ENCODE measurements at regions not wholly inside any gene's neighbourhood (a gene's known extent, or its start where the extent isn't known, plus 50 kb on each side); places are given as distances from the start of the nearest gene placed in this dataset.

- Histone ChIP-seq H3K9me3 (ENCODE audit: low read depth, low read length) (no peaks in the 10 kb centered on the region), H3K36me3 (ENCODE audit: insufficient read depth, low read length) (no peaks in the 10 kb centered on the region), H3K9ac (ENCODE audit: insufficient read length) (no peak overlapping the region), H3K27ac (no peak overlapping the region), H3K4me3 (no peak overlapping the region)
- TF ChIP-seq FOXP2 (optimal IDR thresholded peaks at IDR 0.05; ENCODE audit: control extremely low read depth, extremely low read length, insufficient read depth): no peak
- TF ChIP-seq EZH2 (IDR thresholded peaks at IDR 0.05): no peak
- no peak for TF ChIP-seq POLR2AphosphoS5 (IDR thresholded peaks at IDR 0.05; ENCODE audit: borderline replicate concordance, low read depth, low read length)
- no peak for DNase-seq (ENCODE audit: low read depth, low spot score)
These were observed 131.3 kb upstream of the IRX6 start for GRCh38 chr16:55192734-55193133.

DNA sequence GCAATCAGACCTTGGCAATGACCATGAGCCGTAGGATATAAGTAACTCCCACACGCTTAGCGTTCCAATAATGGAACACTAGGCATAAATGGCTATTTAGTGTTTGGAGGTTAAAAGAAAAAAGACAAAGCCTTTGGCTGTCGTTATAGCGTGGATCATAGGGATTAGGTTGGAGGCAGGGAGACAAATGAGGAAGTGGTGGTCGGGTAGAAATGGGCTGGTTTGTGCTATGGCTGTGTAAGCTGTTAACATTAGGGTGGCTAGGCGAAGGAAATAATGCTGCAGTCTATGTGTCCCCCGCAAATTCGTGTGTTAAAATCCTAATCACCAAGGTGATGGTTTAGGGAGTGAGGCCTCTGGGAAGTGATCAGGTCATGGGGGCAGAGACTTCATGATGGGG is 120.4 kb upstream of the IRX6 start:
- H3K4me3 ChIP-seq: no peak overlapping the region
- no peak overlapping the region for H3K9ac ChIP-seq (ENCODE audit: insufficient read length)
- H3K9me3 ChIP-seq (ENCODE audit: low read depth, low read length): no peaks in the 10 kb centered on the region
- H3K27ac ChIP-seq: no peak overlapping the region
- no peak for DNase-seq (ENCODE audit: low read depth, low spot score)
- no peak for TF ChIP-seq POLR2AphosphoS5 (IDR thresholded peaks at IDR 0.05; ENCODE audit: borderline replicate concordance, low read depth, low read length)
- no peak for TF ChIP-seq EZH2 (IDR thresholded peaks at IDR 0.05)
- no peak for TF ChIP-seq FOXP2 (optimal IDR thresholded peaks at IDR 0.05; ENCODE audit: control extremely low read depth, extremely low read length, insufficient read depth)
- no peaks in the 10 kb centered on the region for H3K36me3 ChIP-seq (ENCODE audit: insufficient read depth, low read length)

DNA sequence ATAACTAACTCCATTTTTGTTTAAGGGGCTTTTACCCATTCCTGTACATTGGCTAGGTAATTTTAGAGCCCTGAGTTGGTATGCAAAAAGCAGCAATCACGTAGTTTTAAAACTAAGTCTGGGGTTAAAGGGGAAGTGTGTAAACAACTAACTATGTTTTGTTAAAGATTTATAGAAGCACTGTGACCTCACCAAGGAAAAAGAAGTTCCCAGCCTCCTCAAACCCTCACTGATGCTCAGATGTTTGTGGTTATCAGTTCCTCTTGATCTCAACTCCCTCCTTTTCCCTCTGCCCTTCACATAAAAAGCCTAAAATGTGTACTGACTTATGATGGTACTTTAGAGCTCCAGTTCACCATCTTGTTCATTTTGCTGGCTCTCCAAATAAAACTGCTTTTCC is 119.9 kb upstream of the IRX6 start:
- H3K9me3 ChIP-seq (ENCODE audit: low read depth, low read length): no peaks in the 10 kb centered on the region
- TF ChIP-seq EZH2 (IDR thresholded peaks at IDR 0.05): no peak
- no peak for TF ChIP-seq POLR2AphosphoS5 (IDR thresholded peaks at IDR 0.05; ENCODE audit: borderline replicate concordance, low read depth, low read length)
- TF ChIP-seq FOXP2 (optimal IDR thresholded peaks at IDR 0.05; ENCODE audit: control extremely low read depth, extremely low read length, insufficient read depth): no peak
- no peak overlapping the region for H3K9ac ChIP-seq (ENCODE audit: insufficient read length)
- H3K4me3 ChIP-seq: no peak overlapping the region
- no peaks in the 10 kb centered on the region for H3K36me3 ChIP-seq (ENCODE audit: insufficient read depth, low read length)
- DNase-seq (ENCODE audit: low read depth, low spot score): no peak
- H3K27ac ChIP-seq: no peak overlapping the region

GRCh38 chr16:55204923-55205322 is 119.1 kb upstream of the IRX6 start:
- Histone ChIP-seq H3K36me3 (ENCODE audit: insufficient read depth, low read length) (no peaks in the 10 kb centered on the region), H3K27ac (no peak overlapping the region), H3K4me3 (no peak overlapping the region), H3K9ac (ENCODE audit: insufficient read length) (no peak overlapping the region), H3K9me3 (ENCODE audit: low read depth, low read length) (no peaks in the 10 kb centered on the region)
- TF ChIP-seq EZH2 (IDR thresholded peaks at IDR 0.05) (no peak), FOXP2 (optimal IDR thresholded peaks at IDR 0.05; ENCODE audit: control extremely low read depth, extremely low read length, insufficient read depth) (no peak), POLR2AphosphoS5 (IDR thresholded peaks at IDR 0.05; ENCODE audit: borderline replicate concordance, low read depth, low read length) (no peak)
- DNase-seq (ENCODE audit: low read depth, low spot score): no peak

DNA sequence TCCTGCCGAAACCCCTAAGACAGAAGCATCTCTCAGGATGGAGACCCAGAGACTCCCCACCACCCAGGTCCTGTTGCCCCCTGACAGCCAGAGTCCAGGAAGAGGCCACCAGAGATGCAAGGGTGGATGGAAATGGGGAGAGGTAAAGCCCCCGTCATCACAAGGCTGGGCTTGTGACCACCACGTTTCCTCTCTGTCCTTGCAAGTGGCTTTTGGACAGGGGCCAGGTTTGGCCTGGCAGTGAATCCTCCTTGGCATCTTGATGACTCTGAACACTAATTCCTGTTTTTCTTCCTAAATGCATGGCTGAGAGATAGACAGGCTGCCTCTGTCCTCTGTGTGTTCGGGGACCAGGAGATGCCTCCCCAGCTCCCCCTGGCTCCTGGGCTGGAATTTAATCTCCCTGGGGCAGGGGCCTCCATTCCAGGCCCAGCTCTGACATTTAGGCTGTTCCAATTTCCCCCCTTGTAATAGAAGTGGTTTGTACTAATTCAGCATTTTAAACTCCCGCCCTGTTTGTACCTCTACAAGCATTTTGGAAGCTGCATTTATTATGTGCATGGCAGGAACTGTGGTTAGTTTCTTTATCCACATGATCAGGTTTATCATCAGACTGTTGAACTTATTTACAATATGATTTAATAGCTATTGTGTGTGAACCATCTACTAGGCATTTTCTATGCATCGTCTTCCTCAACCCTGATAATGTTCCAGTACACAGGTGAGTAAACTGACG is 116.1 kb upstream of the IRX6 start:
- TF ChIP-seq FOXP2 (optimal IDR thresholded peaks at IDR 0.05; ENCODE audit: control extremely low read depth, extremely low read length, insufficient read depth) (no peak), EZH2 (IDR thresholded peaks at IDR 0.05) (no peak), POLR2AphosphoS5 (IDR thresholded peaks at IDR 0.05; ENCODE audit: borderline replicate concordance, low read depth, low read length) (no peak)
- H3K4me3 ChIP-seq: no peak overlapping the region
- no peaks in the 10 kb centered on the region for H3K9me3 ChIP-seq (ENCODE audit: low read depth, low read length)
- H3K27ac ChIP-seq: no peak overlapping the region
- H3K9ac ChIP-seq (ENCODE audit: insufficient read length): no peak overlapping the region
- DNase-seq (ENCODE audit: low read depth, low spot score): no peak
- H3K36me3 ChIP-seq (ENCODE audit: insufficient read depth, low read length): no peaks in the 10 kb centered on the region

DNA sequence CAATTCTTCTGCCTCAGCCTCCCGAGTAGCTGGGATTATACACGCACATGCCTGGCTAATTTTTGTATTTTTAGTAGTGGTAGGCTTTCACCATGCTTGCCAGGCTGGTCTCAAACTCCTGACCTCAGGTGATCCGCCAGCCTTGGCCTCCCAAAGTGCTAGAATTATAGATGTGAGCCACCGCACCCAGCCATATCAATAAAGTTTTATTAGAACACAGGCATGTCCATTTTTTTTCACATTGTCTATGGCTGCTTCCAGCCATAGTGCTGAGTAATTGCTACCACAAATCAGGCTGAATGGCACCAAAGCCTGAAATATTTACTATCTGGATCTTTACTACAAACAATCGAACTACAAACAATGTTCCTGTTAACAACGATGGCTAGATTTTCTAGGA is 114.4 kb upstream of the IRX6 start:
- H3K27ac ChIP-seq: no peak overlapping the region
- H3K4me3 ChIP-seq: no peak overlapping the region
- DNase-seq (ENCODE audit: low read depth, low spot score): no peak
- no peaks in the 10 kb centered on the region for H3K9me3 ChIP-seq (ENCODE audit: low read depth, low read length)
- TF ChIP-seq POLR2AphosphoS5 (IDR thresholded peaks at IDR 0.05; ENCODE audit: borderline replicate concordance, low read depth, low read length) (no peak), FOXP2 (optimal IDR thresholded peaks at IDR 0.05; ENCODE audit: control extremely low read depth, extremely low read length, insufficient read depth) (no peak), EZH2 (IDR thresholded peaks at IDR 0.05) (no peak)
- H3K9ac ChIP-seq (ENCODE audit: insufficient read length): no peak overlapping the region
- no peaks in the 10 kb centered on the region for H3K36me3 ChIP-seq (ENCODE audit: insufficient read depth, low read length)

DNA sequence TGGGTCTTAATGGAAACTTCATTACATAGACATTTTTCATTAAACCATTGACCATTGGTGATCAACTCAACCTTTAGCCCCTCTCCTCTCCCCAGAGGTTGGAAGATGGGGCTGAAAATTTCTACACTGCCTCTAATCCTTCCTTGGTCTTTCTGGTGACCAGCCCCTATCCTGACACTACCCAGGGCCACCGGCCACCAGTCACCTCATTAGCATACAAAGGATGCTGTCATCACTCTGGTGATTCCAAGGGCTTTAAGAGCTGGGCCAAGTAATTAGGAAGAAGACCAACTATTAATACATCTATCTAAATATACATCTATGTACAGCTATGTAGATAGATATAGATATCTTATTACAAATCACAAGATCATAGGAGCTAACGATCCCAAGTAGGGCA is 111.2 kb upstream of the IRX6 start:
- H3K9me3 ChIP-seq (ENCODE audit: low read depth, low read length): no peaks in the 10 kb centered on the region
- H3K27ac ChIP-seq: no peak overlapping the region
- no peak overlapping the region for H3K4me3 ChIP-seq
- H3K36me3 ChIP-seq (ENCODE audit: insufficient read depth, low read length): no peaks in the 10 kb centered on the region
- TF ChIP-seq POLR2AphosphoS5 (IDR thresholded peaks at IDR 0.05; ENCODE audit: borderline replicate concordance, low read depth, low read length): no peak
- no peak for TF ChIP-seq FOXP2 (optimal IDR thresholded peaks at IDR 0.05; ENCODE audit: control extremely low read depth, extremely low read length, insufficient read depth)
- no peak for TF ChIP-seq EZH2 (IDR thresholded peaks at IDR 0.05)
- no peak for DNase-seq (ENCODE audit: low read depth, low spot score)
- H3K9ac ChIP-seq (ENCODE audit: insufficient read length): no peak overlapping the region

DNA sequence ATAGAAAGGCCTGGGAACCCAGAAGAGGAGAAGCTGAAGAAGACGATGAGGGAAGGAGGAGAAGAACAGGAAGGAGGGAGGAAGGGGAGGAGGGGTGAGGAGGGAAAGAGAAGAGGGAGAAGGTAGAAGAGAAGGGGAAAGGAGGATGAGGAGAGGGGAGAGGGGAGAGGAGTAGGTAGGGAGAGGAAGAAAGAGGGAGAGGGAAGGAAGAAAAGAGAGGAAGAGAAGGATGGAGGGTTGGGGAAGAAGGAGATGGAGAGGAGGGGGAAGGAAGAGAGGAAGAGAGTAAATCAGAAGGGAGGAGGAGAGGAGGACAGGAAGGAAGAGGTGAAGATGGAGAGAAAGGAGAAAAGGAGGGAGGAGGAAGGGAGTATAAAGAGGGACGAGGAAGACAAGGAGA is 109.6 kb upstream of the IRX6 start:
- no peak overlapping the region for H3K9ac ChIP-seq (ENCODE audit: insufficient read length)
- no peak overlapping the region for H3K4me3 ChIP-seq
- no peaks in the 10 kb centered on the region for H3K36me3 ChIP-seq (ENCODE audit: insufficient read depth, low read length)
- DNase-seq (ENCODE audit: low read depth, low spot score): no peak
- H3K9me3 ChIP-seq (ENCODE audit: low read depth, low read length): no peaks in the 10 kb centered on the region
- H3K27ac ChIP-seq: no peak overlapping the region
- TF ChIP-seq POLR2AphosphoS5 (IDR thresholded peaks at IDR 0.05; ENCODE audit: borderline replicate concordance, low read depth, low read length) (no peak), EZH2 (IDR thresholded peaks at IDR 0.05) (no peak), FOXP2 (optimal IDR thresholded peaks at IDR 0.05; ENCODE audit: control extremely low read depth, extremely low read length, insufficient read depth) (no peak)
